Epithelial cell of esophagus (primary cell): ENCODE measurements at regions not wholly inside any gene's neighbourhood (a gene's known extent, or its start where the extent isn't known, plus 50 kb on each side); places are given as distances from the start of the nearest gene placed in this dataset.

Experiments used
- DNase-seq: peaks from one replicate; pipeline ENCODE4 v3.0.0; 2010; ENCODE audit warnings: low read depth
- H3K4me3 ChIP-seq: 2 replicates; pipeline ENCODE4 v1.5.1; 2011; ENCODE audit warnings: mild to moderate bottlenecking, low read length, control low read depth
- TF ChIP-seq, protein P1 (sequence below): IDR thresholded peaks from 2 replicates; pipeline ENCODE4 v1.5.1; 2011; ENCODE audit warnings: low read depth, mild to moderate bottlenecking, low read length, control low read depth, inconsistent platforms; ENCODE audit not compliant: insufficient read depth; ENCODE audit errors: missing control alignments

DNA sequence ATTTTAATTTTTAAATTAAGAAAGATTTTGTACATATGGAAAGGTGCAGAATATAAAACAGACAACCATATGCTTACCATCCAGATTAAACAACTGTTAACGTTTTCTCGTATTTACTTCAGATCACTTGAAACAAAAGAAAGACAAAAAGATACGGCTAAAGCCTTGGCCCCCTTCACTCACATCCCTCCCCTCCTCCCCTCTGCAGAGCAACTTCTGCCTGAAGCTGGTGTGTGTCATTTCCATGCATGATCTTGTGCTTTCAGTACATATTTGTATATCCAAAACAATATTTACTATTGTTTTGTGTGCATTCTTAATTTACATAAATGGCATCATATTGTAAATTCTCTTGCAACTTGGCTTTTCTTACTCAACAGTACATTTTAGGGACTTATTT is 68.5 kb upstream of the ANKRD1 start:
- no peak overlapping the region for H3K4me3 ChIP-seq
- TF ChIP-seq, protein P1, sequence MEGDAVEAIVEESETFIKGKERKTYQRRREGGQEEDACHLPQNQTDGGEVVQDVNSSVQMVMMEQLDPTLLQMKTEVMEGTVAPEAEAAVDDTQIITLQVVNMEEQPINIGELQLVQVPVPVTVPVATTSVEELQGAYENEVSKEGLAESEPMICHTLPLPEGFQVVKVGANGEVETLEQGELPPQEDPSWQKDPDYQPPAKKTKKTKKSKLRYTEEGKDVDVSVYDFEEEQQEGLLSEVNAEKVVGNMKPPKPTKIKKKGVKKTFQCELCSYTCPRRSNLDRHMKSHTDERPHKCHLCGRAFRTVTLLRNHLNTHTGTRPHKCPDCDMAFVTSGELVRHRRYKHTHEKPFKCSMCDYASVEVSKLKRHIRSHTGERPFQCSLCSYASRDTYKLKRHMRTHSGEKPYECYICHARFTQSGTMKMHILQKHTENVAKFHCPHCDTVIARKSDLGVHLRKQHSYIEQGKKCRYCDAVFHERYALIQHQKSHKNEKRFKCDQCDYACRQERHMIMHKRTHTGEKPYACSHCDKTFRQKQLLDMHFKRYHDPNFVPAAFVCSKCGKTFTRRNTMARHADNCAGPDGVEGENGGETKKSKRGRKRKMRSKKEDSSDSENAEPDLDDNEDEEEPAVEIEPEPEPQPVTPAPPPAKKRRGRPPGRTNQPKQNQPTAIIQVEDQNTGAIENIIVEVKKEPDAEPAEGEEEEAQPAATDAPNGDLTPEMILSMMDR: no peak
- DNase-seq: no peak

DNA sequence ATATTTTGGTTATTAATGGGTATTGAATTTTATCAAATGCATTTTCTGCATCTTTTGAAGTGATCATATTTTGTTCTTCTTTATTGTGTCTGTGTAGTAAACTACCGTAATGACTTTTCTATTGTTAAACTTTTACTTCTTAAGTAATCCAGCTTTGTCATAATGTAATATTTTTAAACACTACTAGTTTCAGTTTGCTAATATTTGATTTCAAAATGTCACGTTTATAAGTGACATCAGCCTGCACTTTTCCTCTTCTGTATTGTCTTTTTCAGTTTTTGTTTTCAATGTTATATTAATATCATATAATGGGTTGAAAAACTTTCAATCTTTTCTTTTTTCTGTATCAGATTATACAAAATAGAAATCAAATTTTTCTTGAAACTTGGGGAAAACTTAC is 71.6 kb upstream of the ANKRD1 start:
- no peak overlapping the region for H3K4me3 ChIP-seq
- no peak for DNase-seq
- TF ChIP-seq, protein P1: no peak

DNA sequence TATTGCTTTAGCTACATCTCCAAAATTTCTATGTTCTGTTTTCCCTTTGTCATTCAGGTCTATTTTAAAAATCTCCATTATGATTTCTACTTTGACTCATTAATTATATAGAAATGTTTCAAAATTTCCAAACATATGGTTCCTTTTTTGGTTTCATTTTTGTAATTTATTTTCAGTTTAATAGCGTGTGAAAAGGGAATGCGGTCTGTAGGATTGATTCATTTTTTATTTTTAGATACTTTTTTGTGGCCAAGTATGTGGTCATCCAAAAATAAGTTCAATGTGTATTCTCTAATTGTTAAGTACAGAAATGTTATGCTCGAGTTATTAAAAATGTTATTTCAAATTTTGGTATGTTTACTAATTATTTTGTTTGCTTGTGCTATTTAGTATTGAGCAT is 72.5 kb upstream of the ANKRD1 start:
- no peak overlapping the region for H3K4me3 ChIP-seq
- no peak for DNase-seq
- TF ChIP-seq, protein P1: no peak

DNA sequence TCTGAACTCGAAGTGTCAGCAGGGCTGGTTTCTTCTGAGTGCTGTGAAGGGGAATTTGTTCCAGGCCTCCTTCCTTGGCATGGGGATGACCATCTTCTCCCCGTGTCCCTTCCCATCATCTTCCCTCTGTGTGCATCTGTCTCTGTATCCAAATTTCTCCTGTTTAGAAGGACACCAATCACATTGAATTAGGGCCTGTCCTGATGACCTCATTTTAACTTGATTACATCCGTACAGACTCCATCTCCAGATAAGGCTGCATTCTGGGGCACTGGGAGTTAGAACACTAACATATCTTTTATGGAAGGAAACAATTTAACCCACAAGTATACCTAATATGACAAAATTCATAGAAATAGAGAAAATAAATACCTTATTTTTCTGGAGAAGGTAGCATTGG is 76.8 kb upstream of the ANKRD1 start:
- H3K4me3 ChIP-seq: no peak overlapping the region
- DNase-seq: no peak
- TF ChIP-seq, protein P1: no peak

DNA sequence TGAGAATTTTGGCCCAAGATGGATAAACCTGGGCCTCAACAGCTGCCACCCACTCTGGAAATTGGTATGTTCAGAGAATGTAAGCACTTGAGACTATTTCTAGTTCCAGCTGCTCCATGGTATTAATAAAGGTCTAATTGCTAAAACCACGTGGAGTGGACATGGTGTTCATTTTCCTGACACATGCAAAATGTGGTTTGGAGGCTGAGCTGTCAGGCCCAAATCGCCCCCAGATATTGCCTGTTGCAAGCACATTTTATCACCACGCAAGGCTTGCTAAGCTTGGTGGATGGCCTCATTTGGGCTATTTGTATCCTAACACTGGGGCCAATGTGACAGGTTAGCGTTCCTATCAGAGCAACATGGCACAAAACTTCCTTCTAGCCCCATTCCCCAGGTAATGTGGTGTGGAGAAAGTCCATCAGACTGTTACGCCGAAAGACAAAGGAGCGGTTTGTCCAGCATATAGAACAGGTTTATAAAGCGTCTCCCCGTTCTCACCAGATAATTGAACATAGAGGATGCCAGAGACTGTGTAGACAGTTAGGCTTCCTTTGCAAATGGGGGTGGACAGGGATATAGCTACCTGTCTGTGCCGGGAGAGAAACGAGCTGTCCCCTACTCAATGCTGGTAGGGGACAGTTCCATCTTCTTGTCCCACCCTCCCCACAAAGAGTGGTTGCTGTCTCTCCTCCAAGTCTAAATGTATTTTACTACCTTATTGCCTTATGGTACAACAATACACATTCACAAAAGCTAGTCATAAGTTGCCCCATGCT is 78.0 kb upstream of the ANKRD1 start:
- no peak overlapping the region for H3K4me3 ChIP-seq
- no peak for DNase-seq
- TF ChIP-seq, protein P1: no peak

DNA sequence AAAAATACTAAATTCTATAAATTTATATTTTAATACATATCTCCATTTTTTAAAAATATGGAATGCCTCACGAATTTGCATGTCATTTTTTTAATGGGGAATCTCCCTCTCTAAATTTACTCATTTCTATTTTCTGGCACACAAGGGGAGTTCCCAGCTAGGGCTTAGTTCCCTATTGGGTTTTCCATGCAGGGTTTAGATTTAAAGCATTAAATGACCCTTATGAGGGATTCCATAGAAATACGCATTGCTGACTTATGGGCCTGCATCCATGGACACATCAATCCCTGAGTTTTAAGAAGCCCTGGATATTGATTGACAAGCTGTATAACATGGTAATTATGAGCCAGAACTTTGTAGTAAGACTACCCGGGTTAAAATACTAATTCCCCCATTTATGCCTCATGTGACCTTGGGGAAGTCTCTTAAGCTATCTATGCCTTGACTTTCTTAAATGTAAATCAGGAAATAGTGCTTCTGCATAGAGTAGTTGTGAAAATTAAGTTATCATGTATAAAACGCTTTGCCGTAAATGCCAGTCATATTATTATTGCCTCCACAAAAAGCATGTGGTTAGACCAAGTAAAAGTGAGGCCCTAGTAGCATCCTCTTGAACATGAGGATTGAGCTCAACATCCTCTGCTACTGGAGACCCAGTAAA is 78.8 kb upstream of the ANKRD1 start:
- no peak overlapping the region for H3K4me3 ChIP-seq
- TF ChIP-seq, protein P1: no peak
- DNase-seq: no peak
